ENCODE measurements at regions not wholly inside any gene's neighbourhood (a gene's known extent, or its start where the extent isn't known, plus 50 kb on each side); places are given as distances from the start of the nearest gene placed in this dataset.

DNA sequence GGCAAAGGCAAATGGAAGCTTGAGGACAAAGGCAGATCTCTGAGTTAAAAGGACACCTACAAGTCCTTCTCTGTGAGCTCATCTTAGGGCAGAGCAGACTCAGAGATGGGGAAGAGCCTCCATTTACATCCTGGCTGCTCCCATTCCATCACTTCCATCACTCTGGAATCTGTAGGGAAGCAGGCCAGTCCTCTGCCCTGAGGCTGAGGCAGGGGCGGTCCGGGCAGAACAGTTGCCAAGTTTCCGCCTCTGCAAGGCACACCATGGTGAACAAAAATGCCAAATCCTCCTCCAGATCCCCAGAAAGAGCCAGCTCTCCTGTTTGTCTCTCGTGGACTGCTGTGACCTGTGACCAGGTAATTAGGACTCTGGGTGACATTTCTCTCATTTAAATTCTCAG, 209.6 kb upstream of the SSTR4 start:
- Histone ChIP-seq H3K4me2 (ENCODE audit: low read depth, low read length) (no peak overlapping the region), H4K5ac (ENCODE audit: low read depth, low read length) (no peak overlapping the region), H3K23ac (ENCODE audit: low read depth, low read length) (no peak overlapping the region), H2BK20ac (ENCODE audit: low read depth, low read length) (no peak overlapping the region), H2BK5ac (ENCODE audit: low read depth, low read length, poor library complexity, severe bottlenecking) (no peak overlapping the region), H3K9me1 (ENCODE audit: insufficient read depth, low read length) (no peaks in the 10 kb centered on the region), H3K27ac (ENCODE audit: insufficient read depth, low read length) (no peak overlapping the region), H2AFZ (replicated peaks; ENCODE audit: low read length, poor library complexity) (no peak overlapping the region), H3K4me3 (ENCODE audit: insufficient read depth, low read depth, low read length) (no peak overlapping the region), H3K9me3 (ENCODE audit: control insufficient read depth, insufficient read depth, low read length) (no peaks in the 10 kb centered on the region), H3K18ac (ENCODE audit: low read depth, low read length) (no peak overlapping the region), H3K4ac (ENCODE audit: low read depth, low read length) (no peak overlapping the region), H2AK9ac (replicated peaks; ENCODE audit: low read depth, low read length, poor library complexity) (no peak overlapping the region), H3K4me1 (ENCODE audit: control insufficient read depth, insufficient read depth, low read length) (no peaks in the 10 kb centered on the region; the same call in 1 of the 2 replicates), H3K14ac (replicated peaks; ENCODE audit: low read depth, low read length) (no peak overlapping the region), H3K36me3 (ENCODE audit: control insufficient read depth, insufficient read depth, low read length) (no peaks in the 10 kb centered on the region), H2BK15ac (ENCODE audit: low read depth, low read length) (no peak overlapping the region), H4K91ac (ENCODE audit: insufficient read depth, low read depth, low read length) (no peak overlapping the region), H3K56ac (ENCODE audit: extremely low read depth, insufficient read depth, low read length) (no peak overlapping the region), H2AK5ac (ENCODE audit: low read depth, low read length) (no peak overlapping the region), H4K20me1 (ENCODE audit: insufficient read depth, low read length) (no peaks in the 10 kb centered on the region), H2BK120ac (ENCODE audit: low read depth, low read length) (no peak overlapping the region), H3K9ac (ENCODE audit: low read depth, low read length) (no peak overlapping the region), H3K27me3 (ENCODE audit: control insufficient read depth, insufficient read depth, low read length) (peaks cover 4% of the 10 kb centered on the region), H3K79me1 (ENCODE audit: low read depth in 1 of 2, low read length in 2 of 2) (no peaks in the 10 kb centered on the region), H4K8ac (ENCODE audit: low read depth in 2 of 2, low read length in 2 of 2) (no peak overlapping the region)
- intact Hi-C loops (cut with micrococcal nuclease) = no loop called here
- DNase-seq = no peak
- TF ChIP-seq, protein P1, sequence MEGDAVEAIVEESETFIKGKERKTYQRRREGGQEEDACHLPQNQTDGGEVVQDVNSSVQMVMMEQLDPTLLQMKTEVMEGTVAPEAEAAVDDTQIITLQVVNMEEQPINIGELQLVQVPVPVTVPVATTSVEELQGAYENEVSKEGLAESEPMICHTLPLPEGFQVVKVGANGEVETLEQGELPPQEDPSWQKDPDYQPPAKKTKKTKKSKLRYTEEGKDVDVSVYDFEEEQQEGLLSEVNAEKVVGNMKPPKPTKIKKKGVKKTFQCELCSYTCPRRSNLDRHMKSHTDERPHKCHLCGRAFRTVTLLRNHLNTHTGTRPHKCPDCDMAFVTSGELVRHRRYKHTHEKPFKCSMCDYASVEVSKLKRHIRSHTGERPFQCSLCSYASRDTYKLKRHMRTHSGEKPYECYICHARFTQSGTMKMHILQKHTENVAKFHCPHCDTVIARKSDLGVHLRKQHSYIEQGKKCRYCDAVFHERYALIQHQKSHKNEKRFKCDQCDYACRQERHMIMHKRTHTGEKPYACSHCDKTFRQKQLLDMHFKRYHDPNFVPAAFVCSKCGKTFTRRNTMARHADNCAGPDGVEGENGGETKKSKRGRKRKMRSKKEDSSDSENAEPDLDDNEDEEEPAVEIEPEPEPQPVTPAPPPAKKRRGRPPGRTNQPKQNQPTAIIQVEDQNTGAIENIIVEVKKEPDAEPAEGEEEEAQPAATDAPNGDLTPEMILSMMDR (conservative IDR thresholded peaks at IDR 0.05; ENCODE audit: low read depth, low read length) = no peak
- TF ChIP-seq, protein P2, sequence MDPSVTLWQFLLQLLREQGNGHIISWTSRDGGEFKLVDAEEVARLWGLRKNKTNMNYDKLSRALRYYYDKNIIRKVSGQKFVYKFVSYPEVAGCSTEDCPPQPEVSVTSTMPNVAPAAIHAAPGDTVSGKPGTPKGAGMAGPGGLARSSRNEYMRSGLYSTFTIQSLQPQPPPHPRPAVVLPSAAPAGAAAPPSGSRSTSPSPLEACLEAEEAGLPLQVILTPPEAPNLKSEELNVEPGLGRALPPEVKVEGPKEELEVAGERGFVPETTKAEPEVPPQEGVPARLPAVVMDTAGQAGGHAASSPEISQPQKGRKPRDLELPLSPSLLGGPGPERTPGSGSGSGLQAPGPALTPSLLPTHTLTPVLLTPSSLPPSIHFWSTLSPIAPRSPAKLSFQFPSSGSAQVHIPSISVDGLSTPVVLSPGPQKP (IDR thresholded peaks at IDR 0.05; ENCODE audit: borderline replicate concordance, low read depth, low read length) = no peak
- TF ChIP-seq CHD1 (IDR thresholded peaks at IDR 0.05; ENCODE audit: low read depth, low read length) = no peak
- no peak for TF ChIP-seq BHLHE40 (IDR thresholded peaks at IDR 0.05; ENCODE audit: low read depth, low read length)
- TF ChIP-seq RAD21 (IDR thresholded peaks at IDR 0.05; ENCODE audit: low read length) = no peak
- no peak for TF ChIP-seq USF2 (IDR thresholded peaks at IDR 0.05; ENCODE audit: low read depth, low read length)
- no peak for TF ChIP-seq MAZ (IDR thresholded peaks at IDR 0.05; ENCODE audit: borderline replicate concordance, low read depth, low read length)
- no peak for TF ChIP-seq SMC3 (IDR thresholded peaks at IDR 0.05; ENCODE audit: low read depth, low read length)
- no peak for TF ChIP-seq CEBPB (IDR thresholded peaks at IDR 0.05; ENCODE audit: low read depth, low read length)
- TF ChIP-seq RFX5 (IDR thresholded peaks at IDR 0.05; ENCODE audit: low read depth, low read length) = no peak
- no peak for TF ChIP-seq RCOR1 (IDR thresholded peaks at IDR 0.05; ENCODE audit: insufficient replicate concordance, low read length)
- no peak for TF ChIP-seq FOS (IDR thresholded peaks at IDR 0.05; ENCODE audit: low read depth, low read length)
- TF ChIP-seq MXI1 (IDR thresholded peaks at IDR 0.05; ENCODE audit: borderline replicate concordance, low read depth, low read length) = no peak
- no peak for TF ChIP-seq POLR2A (IDR thresholded peaks at IDR 0.05; ENCODE audit: low read depth, low read length)
- TF ChIP-seq MAFK (IDR thresholded peaks at IDR 0.05; ENCODE audit: low read depth, low read length) = no peak
- TF ChIP-seq NFE2L2 (IDR thresholded peaks at IDR 0.05; ENCODE audit: low read depth, low read length) = no peak
- in situ Hi-C loops (cut with MboI; ENCODE audit: low sequenced_read_pairs) = no loop called here
- BruUV-seq (replicated peaks) = no TSS peak
- dilution Hi-C loops (cut with HindIII; ENCODE audit: low sequenced_read_pairs, unreplicated experiment) = no loop called here
- CTCF ChIA-PET = no interaction called here
- POLR2A ChIA-PET (ENCODE audit: unreplicated experiment) = no interaction called here
- WGBS, 2 experiments (ENCODE audit: extremely low coverage in 2 of 2, insufficient read length in 1 of 2) = 54% methylated on average over 3 of the region's 4 CpGs; no CpG with 5 or more reads in 1 of the 2 experiments
- no peak for ATAC-seq (ENCODE audit: low read depth)
